ENCODE measurements at regions not wholly inside any gene's neighbourhood (a gene's known extent, or its start where the extent isn't known, plus 50 kb on each side); places are given as distances from the start of the nearest gene placed in this dataset.
A peak's percentile ranks its signal among the peaks of the same experiment; 100 is the strongest.

DNA sequence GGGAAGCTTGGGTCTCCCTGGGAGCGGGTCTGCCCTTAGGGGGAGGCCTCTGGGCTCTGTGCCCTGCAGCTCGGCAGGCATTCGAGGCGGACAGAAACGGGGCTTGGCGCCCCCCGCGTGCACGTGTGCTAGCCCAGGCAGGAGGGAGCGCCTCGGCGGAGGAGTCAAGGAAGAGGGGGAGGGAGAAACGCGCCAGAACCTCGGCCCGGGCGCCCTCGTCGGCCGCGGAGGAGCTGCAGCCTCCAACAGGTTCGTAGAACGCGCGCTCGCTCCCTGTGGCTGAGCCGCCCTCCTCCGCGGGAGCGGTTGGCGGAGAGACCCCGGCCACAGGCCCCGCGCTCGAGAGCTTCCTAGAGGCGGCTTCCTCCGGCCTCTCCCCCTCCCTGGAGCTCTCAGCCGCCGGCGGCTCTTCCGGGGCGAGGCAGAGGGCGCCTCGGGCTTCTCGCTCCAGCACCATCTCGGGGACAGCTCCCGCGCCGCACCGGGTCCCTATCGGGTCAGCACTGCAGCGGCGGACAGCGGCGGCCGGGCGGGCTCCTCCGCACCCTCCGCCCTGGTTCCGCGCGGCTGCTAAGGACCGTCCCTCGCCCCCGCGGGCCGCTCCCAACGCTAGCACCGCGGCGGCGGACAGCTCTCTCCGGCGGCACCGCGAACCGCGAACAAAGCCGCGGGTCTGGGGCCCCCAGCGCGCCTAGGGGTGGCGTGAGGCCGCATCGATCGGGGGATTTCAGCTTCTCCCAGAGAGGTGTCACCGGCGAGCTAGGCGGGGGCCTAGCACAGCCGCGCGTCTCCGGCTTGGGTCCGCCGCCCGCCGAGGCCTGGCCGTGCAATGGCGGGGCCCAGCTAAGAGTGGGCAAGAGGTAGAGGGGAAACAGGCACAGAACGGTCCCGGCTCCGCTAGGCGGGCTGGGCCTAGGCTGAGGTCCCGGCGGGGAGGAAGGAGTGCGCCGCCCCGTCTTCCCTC, 74.6 kb upstream of the CPLX2 start:
- peak overlapping the region; percentile 73 for H3K4me3 Mint-ChIP-seq

DNA sequence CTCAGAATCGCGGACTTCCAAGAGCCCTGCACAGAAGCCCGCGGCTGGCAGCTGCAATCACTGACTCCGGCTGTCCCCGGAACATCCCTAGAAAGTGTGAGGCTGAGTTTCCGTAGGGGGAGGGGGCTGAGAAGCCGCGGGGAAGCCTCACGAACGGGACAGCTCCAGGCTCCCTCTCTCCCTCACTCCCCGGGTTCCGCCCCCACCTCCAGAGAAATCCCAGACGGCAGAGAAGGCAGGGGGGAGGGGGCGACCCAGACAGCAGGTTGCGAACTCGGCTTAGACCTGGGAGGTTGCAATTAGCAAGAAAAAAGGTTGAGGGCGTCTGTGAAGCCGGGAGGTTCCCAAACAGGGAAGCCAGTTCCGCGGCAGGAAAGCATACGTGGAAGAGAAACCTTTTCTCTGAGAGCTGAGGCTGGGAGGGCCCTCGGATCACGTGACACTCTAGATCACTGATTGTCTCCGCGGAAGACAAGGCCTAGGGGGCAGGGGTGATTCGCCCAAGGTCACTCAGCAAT, 73.8 kb upstream of the CPLX2 start:
- Mint-ChIP-seq H3K4me1 (peaks cover 5% of the 10 kb centered on the region), H3K36me3 (ENCODE audit: low read depth) (peaks cover 2% of the 10 kb centered on the region), H3K27me3 (peaks cover 56% of the 10 kb centered on the region), H3K4me3 (peak overlapping the region; percentile 55), H3K27ac (no peak overlapping the region)
- DNase-seq, result no peak
- ATAC-seq, result no peak
- H3K9me3 ChIP-seq (ENCODE audit: control insufficient read depth, low read length, poor library complexity, severe bottlenecking), result no peaks in the 10 kb centered on the region

More for the DNA sequence above, 74.6 kb upstream of the CPLX2 start:
- ATAC-seq, result peak; percentile 99
- Mint-ChIP-seq H3K36me3 (ENCODE audit: low read depth) (peaks cover 2% of the 10 kb centered on the region), H3K4me1 (peaks cover 5% of the 10 kb centered on the region), H3K27me3 (peaks cover 56% of the 10 kb centered on the region), H3K27ac (no peak overlapping the region)
- H3K9me3 ChIP-seq (ENCODE audit: control insufficient read depth, low read length, poor library complexity, severe bottlenecking), result no peaks in the 10 kb centered on the region
- peak; percentile 63 to 79 (median 63) for DNase-seq

DNA sequence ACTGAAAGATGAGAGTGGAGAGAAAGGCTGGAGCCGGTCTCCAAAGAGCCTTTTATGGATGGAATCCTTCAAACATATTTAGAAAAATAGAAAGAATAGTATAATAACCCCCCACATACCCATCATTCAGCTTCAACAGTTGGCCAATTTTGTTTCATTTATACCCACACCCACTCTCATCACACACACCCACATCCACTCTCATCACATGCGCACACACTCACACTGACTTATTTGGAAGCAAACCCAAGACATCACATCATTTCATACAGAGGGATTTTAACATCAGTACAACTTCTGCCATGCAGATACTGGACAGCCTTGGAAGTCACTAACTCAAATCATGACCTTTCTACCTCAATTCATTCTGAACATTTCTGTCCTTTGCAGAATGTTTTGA, 72.8 kb upstream of the CPLX2 start:
- peaks cover 5% of the 10 kb centered on the region for H3K4me1 Mint-ChIP-seq
- H3K27me3 Mint-ChIP-seq, result peaks cover 65% of the 10 kb centered on the region
- H3K9me3 ChIP-seq (ENCODE audit: control insufficient read depth, low read length, poor library complexity, severe bottlenecking), result no peaks in the 10 kb centered on the region
- no peak overlapping the region for H3K27ac Mint-ChIP-seq
- peaks cover 7% of the 10 kb centered on the region for H3K36me3 Mint-ChIP-seq (ENCODE audit: low read depth)
- H3K4me3 Mint-ChIP-seq, result no peak overlapping the region
- ATAC-seq (no peak), DNase-seq (no peak)

DNA sequence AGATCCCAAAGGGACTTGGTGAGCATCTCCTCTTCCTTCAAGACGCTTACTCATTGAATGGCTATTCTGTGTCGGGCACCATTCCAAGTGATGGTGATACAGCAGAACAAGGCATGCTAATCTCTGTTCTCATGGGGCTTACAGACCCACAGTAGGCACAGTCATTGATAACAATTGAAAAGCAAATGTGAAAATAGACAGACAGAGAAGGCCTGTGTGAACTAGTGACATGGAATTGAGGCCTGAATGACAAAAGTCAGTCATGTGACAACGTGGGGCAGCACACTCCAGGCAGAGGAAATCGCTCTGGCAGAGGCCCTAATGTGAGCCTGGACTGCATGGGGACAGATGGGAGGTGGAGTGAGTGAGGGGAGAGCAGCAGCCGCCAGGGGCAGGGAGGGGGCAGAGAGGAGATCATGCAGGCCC, 70.7 kb upstream of the CPLX2 start:
- ATAC-seq (no peak), DNase-seq (no peak)
- no peak overlapping the region for H3K27ac Mint-ChIP-seq
- no peak overlapping the region for H3K4me3 Mint-ChIP-seq
- peaks cover 66% of the 10 kb centered on the region for H3K27me3 Mint-ChIP-seq
- no peaks in the 10 kb centered on the region for H3K9me3 ChIP-seq (ENCODE audit: control insufficient read depth, low read length, poor library complexity, severe bottlenecking)
- peaks cover 7% of the 10 kb centered on the region for H3K36me3 Mint-ChIP-seq (ENCODE audit: low read depth)
- peaks cover 5% of the 10 kb centered on the region for H3K4me1 Mint-ChIP-seq

DNA sequence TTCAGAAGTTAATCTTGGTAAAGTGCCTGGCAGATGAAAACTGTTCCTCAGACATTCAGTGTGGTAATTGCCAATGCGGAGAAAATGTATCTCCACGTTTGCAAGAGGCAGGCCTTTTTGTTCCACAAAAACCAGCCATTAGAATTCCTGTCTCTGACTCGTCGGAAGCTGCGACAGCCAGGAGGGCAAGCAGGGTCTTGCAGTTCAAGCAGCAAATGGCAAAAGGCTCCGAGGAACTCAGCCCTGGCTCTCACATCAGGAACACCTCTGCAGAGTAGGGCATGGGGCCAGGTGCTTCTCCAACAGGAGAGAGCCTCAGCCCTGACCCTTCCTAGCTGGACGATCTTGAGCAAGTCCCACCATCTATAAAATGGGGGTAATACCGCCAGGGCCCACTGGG, 69.0 kb upstream of the CPLX2 start:
- H3K36me3 Mint-ChIP-seq (ENCODE audit: low read depth), result peaks cover 8% of the 10 kb centered on the region
- ATAC-seq (no peak), DNase-seq (no peak)
- H3K4me3 Mint-ChIP-seq, result no peak overlapping the region
- H3K27ac Mint-ChIP-seq, result no peak overlapping the region
- no peaks in the 10 kb centered on the region for H3K9me3 ChIP-seq (ENCODE audit: control insufficient read depth, low read length, poor library complexity, severe bottlenecking)
- H3K4me1 Mint-ChIP-seq, result peaks cover 3% of the 10 kb centered on the region
- peaks cover 68% of the 10 kb centered on the region for H3K27me3 Mint-ChIP-seq

DNA sequence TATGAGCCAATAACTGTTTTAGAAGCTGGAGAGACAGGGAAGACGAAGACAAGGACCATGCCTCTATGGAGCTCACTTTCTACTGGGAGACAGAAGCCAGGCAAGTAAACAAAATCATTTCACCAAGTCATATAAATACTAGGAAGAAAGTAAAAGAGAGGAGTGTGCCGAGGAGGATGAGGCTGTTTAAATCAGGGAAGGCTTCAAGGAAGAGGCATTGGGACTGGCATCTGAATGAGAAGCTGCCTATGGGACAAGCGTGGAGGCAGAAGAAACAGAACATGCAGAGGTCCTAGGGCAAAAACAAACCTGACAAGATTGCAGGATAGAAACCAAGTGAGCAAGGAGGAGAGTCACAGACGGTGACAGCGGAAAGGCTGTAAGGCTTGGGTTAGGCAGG, 68.1 kb upstream of the CPLX2 start:
- no peak for ATAC-seq
- Mint-ChIP-seq H3K36me3 (ENCODE audit: low read depth) (peaks cover 8% of the 10 kb centered on the region), H3K4me3 (no peak overlapping the region), H3K4me1 (no peaks in the 10 kb centered on the region), H3K27ac (no peak overlapping the region), H3K27me3 (peaks cover 69% of the 10 kb centered on the region)
- DNase-seq, result no peak
- H3K9me3 ChIP-seq (ENCODE audit: control insufficient read depth, low read length, poor library complexity, severe bottlenecking), result no peaks in the 10 kb centered on the region

DNA sequence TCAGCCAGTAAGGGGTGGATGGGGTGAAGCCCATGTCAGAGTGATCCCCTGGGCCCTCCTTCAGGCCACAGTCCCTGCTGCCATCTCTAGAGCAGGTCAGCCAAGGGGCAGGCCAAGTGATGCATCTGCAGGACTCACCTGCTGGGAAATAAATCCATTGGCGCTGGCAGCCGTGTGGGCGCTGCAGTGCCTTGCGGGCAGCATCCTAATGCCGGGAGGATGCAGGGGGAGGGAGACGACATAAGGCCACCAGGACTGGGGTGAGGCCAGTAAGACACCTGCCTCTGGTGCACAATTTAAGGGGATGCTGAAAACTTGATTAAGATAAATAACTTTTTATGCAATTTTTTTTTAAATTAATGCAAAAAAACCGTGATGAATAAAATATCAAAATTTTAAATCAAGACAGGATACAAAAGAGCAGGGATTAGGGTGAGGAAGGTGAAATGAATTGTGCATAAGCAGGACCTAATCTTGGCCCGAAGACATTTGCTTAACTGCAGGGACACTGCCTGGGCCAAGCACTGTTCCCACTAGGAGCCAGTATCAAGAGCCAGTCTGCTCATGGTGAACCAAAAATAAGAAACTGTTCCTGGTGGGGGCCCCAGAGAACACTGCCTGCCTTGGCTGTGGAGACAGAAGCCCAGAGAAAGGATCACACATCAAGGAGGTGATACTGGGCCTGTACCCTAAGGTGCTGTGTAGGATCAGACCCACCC, 67.5 kb upstream of the CPLX2 start:
- Mint-ChIP-seq H3K27me3 (peaks cover 69% of the 10 kb centered on the region), H3K4me3 (no peak overlapping the region), H3K36me3 (ENCODE audit: low read depth) (peaks cover 8% of the 10 kb centered on the region), H3K27ac (no peak overlapping the region), H3K4me1 (no peaks in the 10 kb centered on the region)
- DNase-seq (no peak), ATAC-seq (no peak)
- no peaks in the 10 kb centered on the region for H3K9me3 ChIP-seq (ENCODE audit: control insufficient read depth, low read length, poor library complexity, severe bottlenecking)

DNA sequence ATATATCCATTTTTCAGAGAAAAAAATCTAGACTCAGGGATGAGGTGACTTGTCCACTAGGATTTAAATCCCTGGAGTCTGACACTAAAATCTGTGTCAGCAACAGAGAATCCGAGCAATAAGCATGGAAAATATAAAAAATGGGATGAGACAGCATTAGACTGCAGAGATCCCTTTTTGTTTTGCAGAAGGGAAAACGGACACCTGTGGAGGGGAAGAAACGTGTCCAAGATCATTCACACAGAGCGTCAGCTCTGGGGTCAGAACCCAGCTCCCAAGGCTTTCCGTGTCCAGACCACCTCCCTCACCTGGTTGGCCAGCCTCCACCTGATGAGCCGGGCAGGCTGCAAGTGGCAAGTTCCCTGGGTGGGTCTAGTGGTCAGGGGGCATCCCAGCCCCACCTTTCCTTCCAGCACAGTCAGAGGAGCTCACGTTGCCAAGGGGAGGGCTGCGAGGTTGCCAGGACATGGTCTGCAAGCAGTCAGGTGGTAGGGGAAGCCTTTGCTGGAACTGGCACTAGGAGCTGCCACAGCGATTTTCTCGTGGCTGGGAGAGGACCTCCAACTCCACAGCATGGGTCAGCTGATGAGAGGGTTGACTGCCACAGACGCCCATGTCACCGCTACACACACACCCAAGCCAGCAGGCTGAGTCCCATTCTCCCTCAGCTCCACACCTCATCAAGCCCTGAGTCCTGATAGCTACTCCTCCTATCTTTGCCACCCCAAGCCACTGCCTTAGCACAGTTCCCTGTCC, 65.9 kb upstream of the CPLX2 start:
- no peaks in the 10 kb centered on the region for H3K9me3 ChIP-seq (ENCODE audit: control insufficient read depth, low read length, poor library complexity, severe bottlenecking)
- no peak overlapping the region for H3K4me3 Mint-ChIP-seq
- peaks cover 10% of the 10 kb centered on the region for H3K36me3 Mint-ChIP-seq (ENCODE audit: low read depth)
- peaks cover 71% of the 10 kb centered on the region for H3K27me3 Mint-ChIP-seq
- H3K4me1 Mint-ChIP-seq, result no peaks in the 10 kb centered on the region
- ATAC-seq (no peak), DNase-seq (no peak)
- no peak overlapping the region for H3K27ac Mint-ChIP-seq

DNA sequence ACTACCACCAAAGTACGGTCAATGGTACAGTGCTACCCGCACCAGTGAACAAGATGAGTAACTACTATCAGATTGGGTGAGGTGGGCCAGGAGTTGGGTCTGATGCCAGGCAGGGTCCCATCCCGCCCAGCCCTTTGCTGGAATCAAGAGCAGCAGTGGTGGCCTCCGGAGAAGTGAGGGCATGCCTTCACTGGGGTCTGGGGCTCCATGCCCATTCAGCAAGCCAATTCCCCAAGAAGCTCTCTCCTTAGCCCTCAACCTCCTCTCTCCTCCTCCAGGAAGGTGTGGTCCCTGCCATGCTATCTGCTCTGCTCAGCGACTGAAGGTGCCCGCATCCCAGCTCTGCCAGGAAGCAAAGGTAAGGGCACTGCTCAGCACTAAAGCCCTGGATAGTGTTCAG, 62.7 kb upstream of the CPLX2 start:
- H3K36me3 Mint-ChIP-seq (ENCODE audit: low read depth), result peaks cover 3% of the 10 kb centered on the region
- H3K27me3 Mint-ChIP-seq, result peaks cover 66% of the 10 kb centered on the region
- H3K9me3 ChIP-seq (ENCODE audit: control insufficient read depth, low read length, poor library complexity, severe bottlenecking), result no peaks in the 10 kb centered on the region
- H3K27ac Mint-ChIP-seq, result no peak overlapping the region
- no peak overlapping the region for H3K4me3 Mint-ChIP-seq
- H3K4me1 Mint-ChIP-seq, result no peaks in the 10 kb centered on the region
- ATAC-seq (no peak), DNase-seq (no peak)

DNA sequence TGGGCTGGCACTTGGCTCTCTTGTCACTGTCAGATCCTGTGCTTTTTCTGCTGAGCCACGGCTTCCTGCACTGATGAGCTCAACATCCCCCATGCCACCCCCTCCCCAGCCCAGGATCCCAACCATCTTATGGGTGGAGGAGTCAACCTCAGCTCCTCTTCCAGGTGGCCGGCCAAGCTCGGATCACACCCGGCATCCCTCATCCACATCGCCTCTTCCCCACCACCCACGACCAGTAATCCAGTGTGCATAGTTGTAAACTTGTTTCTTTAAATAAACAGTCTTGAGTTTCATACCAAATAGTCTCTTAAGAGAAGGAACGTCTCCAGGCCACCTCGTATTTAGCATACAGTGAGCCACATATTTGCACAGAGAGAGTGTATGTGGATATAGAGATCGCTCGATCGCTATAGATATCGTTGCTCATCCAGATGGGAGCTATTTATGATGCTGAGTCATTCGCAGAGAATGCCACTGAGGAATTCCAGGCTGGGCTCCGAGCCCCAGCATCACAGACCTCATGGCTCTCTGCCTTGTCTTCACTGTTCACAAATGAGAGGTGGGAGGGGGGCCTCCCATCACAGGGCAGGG, 61.8 kb upstream of the CPLX2 start:
- Mint-ChIP-seq H3K4me1 (no peaks in the 10 kb centered on the region), H3K27me3 (peaks cover 68% of the 10 kb centered on the region), H3K36me3 (ENCODE audit: low read depth) (peaks cover 6% of the 10 kb centered on the region), H3K4me3 (no peak overlapping the region), H3K27ac (no peak overlapping the region)
- no peaks in the 10 kb centered on the region for H3K9me3 ChIP-seq (ENCODE audit: control insufficient read depth, low read length, poor library complexity, severe bottlenecking)
- DNase-seq, result no peak
- ATAC-seq, result no peak

DNA sequence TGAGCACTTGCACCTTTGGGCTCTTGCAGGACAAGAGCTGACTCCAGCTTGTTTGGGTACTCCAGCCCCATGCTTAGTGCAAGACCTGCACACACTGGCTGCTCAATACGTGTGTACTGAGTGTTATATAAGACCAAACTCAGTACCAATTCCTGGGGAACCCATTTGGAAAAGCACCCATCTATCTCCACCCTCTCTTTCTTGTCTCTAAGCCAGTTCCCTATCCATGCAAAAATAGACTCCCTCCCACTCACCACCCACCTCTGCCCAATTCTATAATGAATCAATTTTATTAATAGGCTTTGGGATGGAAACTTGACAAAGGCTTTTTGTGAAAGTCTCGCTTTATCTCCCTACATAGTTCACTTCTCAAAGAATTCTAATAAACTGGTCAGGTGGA, 60.9 kb upstream of the CPLX2 start:
- Mint-ChIP-seq H3K4me3 (no peak overlapping the region), H3K27ac (no peak overlapping the region), H3K36me3 (ENCODE audit: low read depth) (peaks cover 6% of the 10 kb centered on the region), H3K4me1 (no peaks in the 10 kb centered on the region), H3K27me3 (peaks cover 62% of the 10 kb centered on the region)
- DNase-seq (no peak), ATAC-seq (no peak)
- H3K9me3 ChIP-seq (ENCODE audit: control insufficient read depth, low read length, poor library complexity, severe bottlenecking), result no peaks in the 10 kb centered on the region

DNA sequence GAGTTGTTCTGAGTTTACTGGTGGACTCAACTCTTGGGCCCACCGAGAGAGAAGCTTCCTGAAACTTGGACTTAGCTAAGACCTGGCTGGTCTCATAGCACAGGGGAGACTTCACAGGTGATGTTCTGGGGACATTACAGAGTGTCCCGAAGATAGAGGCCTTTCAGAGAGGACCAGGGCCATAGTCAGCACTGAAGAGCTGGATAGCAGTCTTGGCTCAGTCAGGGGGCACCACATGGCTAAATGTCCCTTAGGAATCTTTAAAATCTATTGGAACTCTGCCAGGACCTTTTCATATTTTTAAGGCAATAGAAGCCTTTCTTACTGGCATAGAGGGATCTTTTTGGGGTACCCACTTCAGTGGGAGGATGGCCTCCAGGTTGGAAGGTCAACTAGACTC, 59.8 kb upstream of the CPLX2 start:
- peaks cover 62% of the 10 kb centered on the region for H3K27me3 Mint-ChIP-seq
- ATAC-seq (no peak), DNase-seq (no peak)
- H3K36me3 Mint-ChIP-seq (ENCODE audit: low read depth), result peaks cover 8% of the 10 kb centered on the region
- H3K4me1 Mint-ChIP-seq, result no peaks in the 10 kb centered on the region
- H3K4me3 Mint-ChIP-seq, result no peak overlapping the region
- no peak overlapping the region for H3K27ac Mint-ChIP-seq
- H3K9me3 ChIP-seq (ENCODE audit: control insufficient read depth, low read length, poor library complexity, severe bottlenecking), result no peaks in the 10 kb centered on the region

Data from T-helper 17 cell (primary cell).